GM13977 (cell line): ENCODE measurements at regions not wholly inside any gene's neighbourhood (a gene's known extent, or its start where the extent isn't known, plus 50 kb on each side); places are given as distances from the start of the nearest gene placed in this dataset.

Experiments used
- DNase-seq: peaks from one replicate; pipeline ENCODE4 v3.0.0; 2012; ENCODE audit warnings: low spot score
- in situ Hi-C: fragments of 300-500 bp; cut with MboI; formaldehyde crosslinking; loops from one replicate; pipeline ENCODE4 v1.12.0; 2022; ENCODE audit warnings: low sequenced_read_pairs, low pct_unique_long_range_greater_than_20kb, mixed read lengths, inconsistent platforms; ENCODE audit not compliant: unreplicated experiment
- TF ChIP-seq, protein P1 (sequence below): IDR thresholded peaks from 2 replicates; pipeline ENCODE4 v1.5.1; 2012; ENCODE audit warnings: mild to moderate bottlenecking, control low read depth; ENCODE audit not compliant: insufficient read depth; ENCODE audit errors: extremely low read depth, missing control alignments

DNA sequence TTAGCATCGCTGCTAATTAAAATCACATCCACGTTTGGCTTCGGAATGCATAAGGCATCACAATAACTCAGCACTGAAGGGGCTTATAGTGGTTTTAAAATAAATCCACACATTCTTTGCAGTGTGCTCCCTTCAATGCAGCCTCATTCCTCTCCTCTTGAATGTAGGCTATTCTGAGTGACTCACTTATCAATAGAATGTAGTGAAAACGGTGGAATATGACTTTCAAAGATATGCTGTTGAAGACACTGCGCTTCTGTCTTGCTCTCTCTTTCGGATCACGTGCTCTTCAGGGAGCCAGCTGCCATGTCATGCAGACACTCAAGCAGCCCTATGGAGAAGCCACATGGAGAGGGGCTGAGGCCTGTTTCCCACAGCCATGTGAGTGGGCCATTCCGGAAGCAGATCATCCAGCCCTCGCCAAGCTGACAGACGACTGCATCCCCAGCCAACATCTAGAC is 87.4 kb downstream of the CRYGS start:
- no peak for DNase-seq
- TF ChIP-seq, protein P1, sequence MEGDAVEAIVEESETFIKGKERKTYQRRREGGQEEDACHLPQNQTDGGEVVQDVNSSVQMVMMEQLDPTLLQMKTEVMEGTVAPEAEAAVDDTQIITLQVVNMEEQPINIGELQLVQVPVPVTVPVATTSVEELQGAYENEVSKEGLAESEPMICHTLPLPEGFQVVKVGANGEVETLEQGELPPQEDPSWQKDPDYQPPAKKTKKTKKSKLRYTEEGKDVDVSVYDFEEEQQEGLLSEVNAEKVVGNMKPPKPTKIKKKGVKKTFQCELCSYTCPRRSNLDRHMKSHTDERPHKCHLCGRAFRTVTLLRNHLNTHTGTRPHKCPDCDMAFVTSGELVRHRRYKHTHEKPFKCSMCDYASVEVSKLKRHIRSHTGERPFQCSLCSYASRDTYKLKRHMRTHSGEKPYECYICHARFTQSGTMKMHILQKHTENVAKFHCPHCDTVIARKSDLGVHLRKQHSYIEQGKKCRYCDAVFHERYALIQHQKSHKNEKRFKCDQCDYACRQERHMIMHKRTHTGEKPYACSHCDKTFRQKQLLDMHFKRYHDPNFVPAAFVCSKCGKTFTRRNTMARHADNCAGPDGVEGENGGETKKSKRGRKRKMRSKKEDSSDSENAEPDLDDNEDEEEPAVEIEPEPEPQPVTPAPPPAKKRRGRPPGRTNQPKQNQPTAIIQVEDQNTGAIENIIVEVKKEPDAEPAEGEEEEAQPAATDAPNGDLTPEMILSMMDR, result no peak
- in situ Hi-C loops, result no loop called here

DNA sequence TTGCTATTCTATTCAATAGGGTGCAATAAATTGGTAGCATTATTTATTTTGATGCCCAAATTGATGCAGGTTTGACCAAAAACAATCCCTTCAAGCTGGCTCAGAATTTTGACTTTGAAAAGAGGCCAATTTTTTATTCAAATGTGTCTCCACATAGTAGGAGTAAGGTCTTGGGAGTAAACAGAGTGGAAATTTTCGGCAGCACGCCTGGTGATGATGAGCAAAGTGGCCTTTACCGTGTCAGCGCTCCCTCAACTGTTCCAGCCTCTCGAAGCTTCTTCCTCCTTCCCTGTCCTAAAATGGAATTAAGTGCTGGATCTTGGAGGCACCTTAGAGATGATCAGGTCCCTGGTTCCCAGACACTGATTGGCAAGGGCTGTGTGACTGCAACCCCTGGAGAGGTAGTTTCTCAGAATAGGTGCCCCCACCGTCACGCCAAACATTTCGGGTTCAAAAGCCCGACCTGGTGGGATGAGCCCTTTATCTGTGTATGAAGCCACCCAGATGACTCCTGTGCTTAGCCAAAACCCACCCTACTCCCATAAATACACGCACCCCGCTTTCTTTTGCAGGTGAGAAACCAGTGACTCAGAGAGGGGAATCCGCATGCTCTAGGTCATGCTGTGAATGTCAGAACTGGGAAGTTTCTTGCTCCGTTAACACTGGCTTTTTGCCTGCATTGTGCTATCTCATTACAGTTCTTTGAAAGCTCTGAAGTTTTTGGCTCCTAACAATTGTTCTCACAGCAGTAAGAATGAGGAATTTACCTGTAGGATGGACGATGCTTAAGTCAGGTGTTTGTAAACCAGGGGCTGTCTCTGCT is 89.1 kb downstream of the CRYGS start:
- TF ChIP-seq, protein P1, result no peak
- in situ Hi-C loops, result no loop called here
- no peak for DNase-seq

DNA sequence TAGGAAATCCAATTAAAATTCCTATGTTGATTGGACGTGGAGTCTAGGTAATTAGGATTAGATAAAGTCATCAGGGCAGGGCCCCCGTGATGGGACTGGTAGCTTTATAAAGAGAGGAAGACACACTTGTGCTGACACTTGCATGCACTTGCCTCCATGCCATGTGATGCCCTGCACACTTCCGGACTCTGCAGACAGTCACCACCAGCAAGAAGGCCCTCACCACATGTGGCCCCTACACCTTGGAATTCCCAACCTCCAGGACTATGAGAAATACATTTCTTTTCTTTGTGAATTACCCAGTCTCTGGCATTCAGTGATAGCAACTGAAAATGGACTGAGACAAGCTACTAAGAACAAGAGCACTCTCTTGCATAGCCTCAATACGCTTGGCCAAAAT is 90.6 kb downstream of the CRYGS start:
- no peak for DNase-seq
- in situ Hi-C loops, result no loop called here
- TF ChIP-seq, protein P1, result no peak

DNA sequence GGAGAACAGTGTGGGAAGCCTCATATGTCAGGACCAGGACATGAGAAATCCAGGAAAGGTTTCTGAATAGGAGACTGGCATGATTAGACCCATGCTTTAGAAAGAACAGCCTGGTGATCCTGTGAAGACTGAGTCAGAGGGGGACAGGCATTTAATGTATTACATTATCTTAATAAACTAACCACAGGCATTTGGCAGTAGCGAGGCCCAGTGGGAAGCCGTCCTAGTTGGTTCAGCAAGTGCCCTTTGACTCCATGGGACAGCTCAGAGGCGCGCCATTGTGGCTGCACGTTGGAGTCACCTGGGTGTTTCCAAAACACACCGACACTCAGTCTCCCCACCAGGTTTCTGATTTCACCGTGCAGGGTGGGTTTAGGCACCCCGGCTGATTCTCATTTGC is 90.5 kb upstream of the DGKG start:
- DNase-seq, result no peak
- TF ChIP-seq, protein P1, result no peak
- in situ Hi-C loops, result no loop called here

DNA sequence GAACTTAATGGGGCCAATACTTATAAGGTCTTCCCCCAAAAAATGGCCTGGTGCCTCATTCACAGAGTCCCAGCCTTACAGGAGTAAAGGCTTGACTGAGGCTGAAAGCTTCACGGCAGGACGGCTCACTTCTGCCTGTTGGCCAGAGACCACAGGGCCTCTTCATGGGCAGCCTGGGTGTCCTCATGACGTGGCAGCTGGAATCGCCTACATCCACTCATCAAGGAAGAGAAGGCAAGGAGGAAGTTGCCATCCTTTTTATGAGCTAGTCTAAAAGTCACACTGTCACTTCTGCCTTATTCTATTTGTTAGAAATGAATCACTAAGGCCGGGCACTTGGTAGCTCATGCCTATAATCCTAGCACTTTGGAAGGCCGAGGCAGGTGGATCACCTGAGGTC is 89.3 kb upstream of the DGKG start:
- in situ Hi-C loops, result no loop called here
- TF ChIP-seq, protein P1, result no peak
- no peak for DNase-seq

DNA sequence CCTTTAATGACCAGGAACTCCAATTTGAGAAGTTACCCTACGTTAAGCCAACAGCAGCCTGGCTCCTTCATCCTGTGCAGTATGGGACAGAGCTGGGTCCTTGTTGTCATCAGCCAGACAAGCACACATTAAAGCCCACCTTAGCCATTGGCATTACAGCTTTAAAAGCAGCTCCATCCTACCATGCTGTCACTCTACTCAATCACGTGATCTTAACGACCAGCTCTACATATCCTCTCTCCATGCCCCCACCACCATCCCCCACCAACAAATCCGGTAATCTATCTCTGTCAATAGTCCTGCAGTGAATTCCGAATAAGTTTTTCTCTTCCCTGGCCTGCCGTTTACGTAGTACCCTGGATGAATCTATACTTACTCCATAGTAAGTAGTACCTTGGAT is 82.9 kb upstream of the DGKG start:
- DNase-seq, result no peak
- TF ChIP-seq, protein P1, result no peak
- in situ Hi-C loops, result no loop called here
